Fibroblast of lung (primary cell): ENCODE measurements at regions not wholly inside any gene's neighbourhood (a gene's known extent, or its start where the extent isn't known, plus 50 kb on each side); places are given as distances from the start of the nearest gene placed in this dataset.

Experiments used
- CTCF ChIP-seq, 2 donors: IDR thresholded peaks in 1 of 2; conservative IDR thresholded peaks in 1 of 2; 1 replicate in 1 of 2; 2 replicates in 1 of 2; pipeline ENCODE4 v1.5.1; 2011 to 2012; ENCODE audit warnings: low read length in 2 of 2, control low read depth in 1 of 2, inconsistent platforms in 1 of 2, low read depth in 1 of 2, mild to moderate bottlenecking in 1 of 2
- EZH2 ChIP-seq: IDR thresholded peaks from 2 replicates; pipeline ENCODE4 v1.5.1; 2012; ENCODE audit warnings: low read length, control low read depth, mild to moderate bottlenecking; ENCODE audit errors: missing control alignments

- TF ChIP-seq CTCF (conservative IDR thresholded peaks at IDR 0.05 in 1 of 2, IDR thresholded peaks at IDR 0.05 in 1 of 2; ENCODE audit: low read depth in 1 of 2, low read length in 2 of 2) (no peak), EZH2 (no peak)
These were observed 112.8 kb upstream of the IGF1 start for GRCh38 chr12:102593134-102593533.
